Left lung (tissue), 4 donors: ENCODE measurements at regions not wholly inside any gene's neighbourhood (a gene's known extent, or its start where the extent isn't known, plus 50 kb on each side); places are given as distances from the start of the nearest gene placed in this dataset.
"Not testable (repeated sequence)": the region's sequence is repeated elsewhere in the genome, so short reads cannot be mapped to it uniquely, and the experiment has no call there.

Experiments
- ATAC-seq: fragments of 200-7000 bp; cut with Tn5 transposase; one replicate; pipeline ENCODE4 v1.9.1; 2020; ENCODE audit warnings: moderate library complexity
- DNase-seq, 4 donors: peaks; one replicate each; pipeline ENCODE4 v3.0.0-alpha.2; 2013 to 2020
- H3K27ac ChIP-seq, 2 donors: fragments of 200-600 bp; sonication (generic) in 1 of 2; one replicate each; pipeline versions ENCODE4 v1.5.0 to v1.8.0; 2020 to 2021
- H3K27me3 ChIP-seq, 2 donors: fragments of 200-600 bp; sonication (generic) in 1 of 2; one replicate each; pipeline versions ENCODE4 v1.5.0 to v1.8.0; 2020 to 2021
- H3K36me3 ChIP-seq, 2 donors: fragments of 200-600 bp; sonication (generic) in 1 of 2; one replicate each; pipeline versions ENCODE4 v1.5.0 to v1.8.0; 2020 to 2021
- H3K4me1 ChIP-seq, 2 donors: fragments of 200-600 bp; one replicate each; pipeline ENCODE4 v1.8.0; 2021
- H3K4me3 ChIP-seq, 2 donors: fragments of 200-600 bp; sonication (generic) in 1 of 2; one replicate each; pipeline versions ENCODE4 v1.5.0 to v1.8.0; 2020 to 2021; ENCODE audit warnings: mild to moderate bottlenecking in 1 of 2
- H3K9me3 ChIP-seq, 2 donors: fragments of 200-600 bp; sonication (generic) in 1 of 2; one replicate each; pipeline versions ENCODE4 v1.5.0 to v1.8.0; 2020 to 2021
- intact Hi-C, 2 donors: fragments of 100-400 bp; cut with DNase I; formaldehyde crosslinking; loops; one replicate each; pipeline versions ENCODE4 v1.11.2 to v1.14.2; 2022
- TF ChIP-seq, protein P1 (sequence below), 2 donors: fragments of 200-600 bp; sonication (generic) in 1 of 2; IDR thresholded peaks; one replicate each; pipeline versions ENCODE4 v1.5.0 to v1.8.0; 2021; ENCODE audit warnings: antibody characterized with exemption in 2 of 2
- donor health status: DM: no; HTN: yes; CAD: no.
- donor health status: DM: no; HTN: no; CAD: no.

DNA sequence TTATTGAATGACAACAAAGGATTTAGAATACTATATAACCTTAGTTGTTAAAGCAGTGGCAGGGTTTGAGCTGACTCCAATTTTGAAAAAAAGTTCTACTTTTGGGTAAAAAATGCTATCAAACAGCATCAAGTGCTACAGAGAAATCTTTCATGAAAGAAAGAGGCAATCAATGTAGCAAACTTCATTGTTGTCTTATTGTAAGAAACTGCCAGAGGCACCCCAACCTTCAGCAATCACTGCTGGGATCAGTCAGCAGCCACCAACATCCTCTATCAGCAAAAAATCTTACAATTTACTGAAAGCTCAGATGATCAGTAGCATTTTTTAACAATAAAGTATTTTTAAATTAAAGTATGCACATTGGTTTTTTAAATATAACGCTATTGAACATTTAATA, 4754.7 kb upstream of the OR11H1 start:
- H3K27me3 ChIP-seq, H3K27ac ChIP-seq, H3K36me3 ChIP-seq, H3K4me3 ChIP-seq, ATAC-seq, DNase-seq, intact Hi-C loops, H3K4me1 ChIP-seq: not testable (repeated sequence)
- peaks cover 0 to 47% of the 10 kb centered on the region in 2 donors for H3K9me3 ChIP-seq

- H3K4me1 ChIP-seq, H3K27ac ChIP-seq, H3K27me3 ChIP-seq, H3K4me3 ChIP-seq, ATAC-seq, DNase-seq, H3K36me3 ChIP-seq, intact Hi-C loops: not testable (repeated sequence)
- H3K9me3 ChIP-seq = peaks cover 0 to 49% of the 10 kb centered on the region in 2 donors
Observed at GRCh38 chr22:10775601-10776357, 4752.2 kb upstream of the OR11H1 start.

DNA sequence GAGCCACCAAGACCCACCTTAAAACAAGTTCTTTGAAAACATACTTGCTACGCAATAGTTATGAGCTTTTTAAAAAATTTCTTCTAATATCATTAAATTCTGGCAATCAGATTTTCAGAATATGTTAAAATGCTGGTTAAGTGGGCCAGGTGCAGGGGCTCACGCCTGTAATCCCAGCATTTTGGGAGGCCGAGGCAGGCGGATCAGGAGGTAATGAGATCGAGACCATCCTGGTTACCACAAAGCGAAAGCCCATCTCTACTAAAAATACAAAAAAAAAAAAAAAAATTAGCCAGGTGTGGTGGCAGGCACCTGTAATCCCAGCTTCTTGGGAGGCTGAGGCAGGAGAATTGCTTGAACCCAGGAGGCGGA, 4751.6 kb upstream of the OR11H1 start:
- intact Hi-C loops, H3K4me1 ChIP-seq, H3K4me3 ChIP-seq, DNase-seq, H3K27ac ChIP-seq, H3K36me3 ChIP-seq, ATAC-seq, H3K27me3 ChIP-seq: not testable (repeated sequence)
- peaks cover 0 to 52% of the 10 kb centered on the region in 2 donors for H3K9me3 ChIP-seq

GRCh38 chr22:10777733-10778132, 4750.3 kb upstream of the OR11H1 start:
- H3K27me3 ChIP-seq, ATAC-seq, intact Hi-C loops, H3K4me1 ChIP-seq, H3K36me3 ChIP-seq, H3K27ac ChIP-seq, H3K4me3 ChIP-seq: not testable (repeated sequence)
- peaks cover 0 to 57% of the 10 kb centered on the region in 2 donors for H3K9me3 ChIP-seq
- DNase-seq = peak in 1 of 4 donors; percentile 73

DNA sequence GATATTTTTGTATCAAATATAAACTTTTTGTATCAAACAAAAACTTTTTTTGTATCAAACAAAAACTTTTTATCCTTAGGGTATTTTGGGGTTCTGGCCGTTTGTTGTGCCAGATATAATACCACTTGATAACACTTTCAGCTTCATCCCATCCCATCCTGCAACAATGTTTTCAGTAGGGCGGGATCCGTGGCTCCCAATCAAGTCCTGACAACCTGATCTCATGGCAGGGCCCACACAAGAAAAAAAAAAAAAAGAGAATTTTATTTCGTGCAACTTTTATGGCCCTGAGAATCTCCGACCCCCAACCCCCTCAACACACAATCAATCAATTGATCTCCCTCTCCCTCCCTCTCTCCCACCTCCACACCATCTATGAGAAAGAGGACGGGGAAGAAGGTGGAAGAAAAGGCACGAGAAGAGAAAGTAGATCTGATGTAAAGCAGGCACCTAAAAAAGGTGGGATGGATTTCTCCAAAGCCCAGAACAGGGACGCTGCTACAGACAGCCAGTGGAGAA, 4749.6 kb upstream of the OR11H1 start:
- Histone ChIP-seq H3K4me3 (no peak overlapping the region), H3K4me1 (no peaks in the 10 kb centered on the region), H3K27me3 (no peaks in the 10 kb centered on the region), H3K9me3 (peaks cover 0 to 62% of the 10 kb centered on the region in 2 donors), H3K27ac (no peak overlapping the region), H3K36me3 (no peaks in the 10 kb centered on the region)
- intact Hi-C loops = no loop called here
- DNase-seq (no peak), ATAC-seq (no peak)
- TF ChIP-seq, protein P1, sequence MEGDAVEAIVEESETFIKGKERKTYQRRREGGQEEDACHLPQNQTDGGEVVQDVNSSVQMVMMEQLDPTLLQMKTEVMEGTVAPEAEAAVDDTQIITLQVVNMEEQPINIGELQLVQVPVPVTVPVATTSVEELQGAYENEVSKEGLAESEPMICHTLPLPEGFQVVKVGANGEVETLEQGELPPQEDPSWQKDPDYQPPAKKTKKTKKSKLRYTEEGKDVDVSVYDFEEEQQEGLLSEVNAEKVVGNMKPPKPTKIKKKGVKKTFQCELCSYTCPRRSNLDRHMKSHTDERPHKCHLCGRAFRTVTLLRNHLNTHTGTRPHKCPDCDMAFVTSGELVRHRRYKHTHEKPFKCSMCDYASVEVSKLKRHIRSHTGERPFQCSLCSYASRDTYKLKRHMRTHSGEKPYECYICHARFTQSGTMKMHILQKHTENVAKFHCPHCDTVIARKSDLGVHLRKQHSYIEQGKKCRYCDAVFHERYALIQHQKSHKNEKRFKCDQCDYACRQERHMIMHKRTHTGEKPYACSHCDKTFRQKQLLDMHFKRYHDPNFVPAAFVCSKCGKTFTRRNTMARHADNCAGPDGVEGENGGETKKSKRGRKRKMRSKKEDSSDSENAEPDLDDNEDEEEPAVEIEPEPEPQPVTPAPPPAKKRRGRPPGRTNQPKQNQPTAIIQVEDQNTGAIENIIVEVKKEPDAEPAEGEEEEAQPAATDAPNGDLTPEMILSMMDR (IDR thresholded peaks at IDR 0.05) = no peak

DNA sequence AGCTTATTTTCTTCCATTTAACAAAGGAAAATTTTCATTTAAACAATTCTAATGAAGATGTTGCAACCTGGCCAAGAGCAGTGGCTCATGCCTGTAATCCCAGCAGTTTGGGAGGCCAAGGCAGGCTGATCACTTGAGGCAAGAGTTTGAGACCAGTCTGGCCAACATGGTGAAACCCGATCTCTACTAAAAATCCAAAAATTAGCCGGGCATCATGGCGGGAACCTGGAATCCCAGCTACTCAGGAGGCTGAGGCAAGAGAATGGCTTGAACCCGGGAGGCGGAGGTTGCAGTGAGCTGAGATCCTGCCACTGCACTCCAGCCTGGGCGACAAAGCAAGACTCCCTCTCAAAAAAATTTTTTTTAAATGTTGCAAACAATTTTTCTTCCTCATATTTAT, 4748.8 kb upstream of the OR11H1 start:
- H3K27me3 ChIP-seq, H3K4me3 ChIP-seq, H3K36me3 ChIP-seq, DNase-seq, H3K4me1 ChIP-seq, ATAC-seq, H3K27ac ChIP-seq, intact Hi-C loops: not testable (repeated sequence)
- peaks cover 0 to 64% of the 10 kb centered on the region in 2 donors for H3K9me3 ChIP-seq

GRCh38 chr22:10780281-10780680, 4747.7 kb upstream of the OR11H1 start:
- no peak overlapping the region for H3K4me3 ChIP-seq
- intact Hi-C loops = no loop called here
- no peak overlapping the region for H3K27ac ChIP-seq
- peak; percentile 24 for ATAC-seq
- no peaks in the 10 kb centered on the region for H3K4me1 ChIP-seq
- H3K9me3 ChIP-seq = peaks cover 0 to 62% of the 10 kb centered on the region in 2 donors
- H3K36me3 ChIP-seq = no peaks in the 10 kb centered on the region
- TF ChIP-seq, protein P1 (IDR thresholded peaks at IDR 0.05) = no peak
- peak in 1 of 4 donors; percentile 78 for DNase-seq
- no peaks in the 10 kb centered on the region for H3K27me3 ChIP-seq
